GM12892 (cell line): ENCODE measurements at regions not wholly inside any gene's neighbourhood (a gene's known extent, or its start where the extent isn't known, plus 50 kb on each side); places are given as distances from the start of the nearest gene placed in this dataset.

Experiments used
- POLR2A ChIP-seq: IDR thresholded peaks from 2 replicates; pipeline ENCODE4 v1.6.1; 2011; ENCODE audit warnings: low read depth, low read length, control low read depth
- POLR2AphosphoS5 ChIP-seq: IDR thresholded peaks from 2 replicates; pipeline ENCODE4 v1.6.1; 2011; ENCODE audit warnings: low read depth, low read length, control low read depth
- TAF1 ChIP-seq: IDR thresholded peaks from 2 replicates; pipeline ENCODE4 v1.6.1; 2011; ENCODE audit warnings: low read depth, mild to moderate bottlenecking, control low read depth, low read length, borderline replicate concordance

- TF ChIP-seq POLR2AphosphoS5: no peak
- TF ChIP-seq POLR2A: no peak
- TF ChIP-seq TAF1: no peak
These were observed 56.8 kb upstream of the TPM1 start for GRCh38 chr15:62985768-62986167.
